ENCODE measurements at regions not wholly inside any gene's neighbourhood (a gene's known extent, or its start where the extent isn't known, plus 50 kb on each side); places are given as distances from the start of the nearest gene placed in this dataset.

GRCh38 chr4:187171706-187172339 lies 448.2 kb upstream of the FAT1 start:
- TF ChIP-seq CEBPB (IDR thresholded peaks at IDR 0.05) (no peak), NFIC (IDR thresholded peaks at IDR 0.05) (no peak), MAX (IDR thresholded peaks at IDR 0.05) (no peak), TCF12 (IDR thresholded peaks at IDR 0.05; ENCODE audit: low read depth) (no peak), CREB1 (IDR thresholded peaks at IDR 0.05; ENCODE audit: low read depth) (no peak), EGR1 (IDR thresholded peaks at IDR 0.05) (no peak), TEAD4 (IDR thresholded peaks at IDR 0.05) (no peak), ZBTB7A (IDR thresholded peaks at IDR 0.05; ENCODE audit: low read depth) (no peak)
- TF ChIP-seq, protein P1, sequence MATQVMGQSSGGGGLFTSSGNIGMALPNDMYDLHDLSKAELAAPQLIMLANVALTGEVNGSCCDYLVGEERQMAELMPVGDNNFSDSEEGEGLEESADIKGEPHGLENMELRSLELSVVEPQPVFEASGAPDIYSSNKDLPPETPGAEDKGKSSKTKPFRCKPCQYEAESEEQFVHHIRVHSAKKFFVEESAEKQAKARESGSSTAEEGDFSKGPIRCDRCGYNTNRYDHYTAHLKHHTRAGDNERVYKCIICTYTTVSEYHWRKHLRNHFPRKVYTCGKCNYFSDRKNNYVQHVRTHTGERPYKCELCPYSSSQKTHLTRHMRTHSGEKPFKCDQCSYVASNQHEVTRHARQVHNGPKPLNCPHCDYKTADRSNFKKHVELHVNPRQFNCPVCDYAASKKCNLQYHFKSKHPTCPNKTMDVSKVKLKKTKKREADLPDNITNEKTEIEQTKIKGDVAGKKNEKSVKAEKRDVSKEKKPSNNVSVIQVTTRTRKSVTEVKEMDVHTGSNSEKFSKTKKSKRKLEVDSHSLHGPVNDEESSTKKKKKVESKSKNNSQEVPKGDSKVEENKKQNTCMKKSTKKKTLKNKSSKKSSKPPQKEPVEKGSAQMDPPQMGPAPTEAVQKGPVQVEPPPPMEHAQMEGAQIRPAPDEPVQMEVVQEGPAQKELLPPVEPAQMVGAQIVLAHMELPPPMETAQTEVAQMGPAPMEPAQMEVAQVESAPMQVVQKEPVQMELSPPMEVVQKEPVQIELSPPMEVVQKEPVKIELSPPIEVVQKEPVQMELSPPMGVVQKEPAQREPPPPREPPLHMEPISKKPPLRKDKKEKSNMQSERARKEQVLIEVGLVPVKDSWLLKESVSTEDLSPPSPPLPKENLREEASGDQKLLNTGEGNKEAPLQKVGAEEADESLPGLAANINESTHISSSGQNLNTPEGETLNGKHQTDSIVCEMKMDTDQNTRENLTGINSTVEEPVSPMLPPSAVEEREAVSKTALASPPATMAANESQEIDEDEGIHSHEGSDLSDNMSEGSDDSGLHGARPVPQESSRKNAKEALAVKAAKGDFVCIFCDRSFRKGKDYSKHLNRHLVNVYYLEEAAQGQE (IDR thresholded peaks at IDR 0.05; ENCODE audit: low read depth), result no peak

DNA sequence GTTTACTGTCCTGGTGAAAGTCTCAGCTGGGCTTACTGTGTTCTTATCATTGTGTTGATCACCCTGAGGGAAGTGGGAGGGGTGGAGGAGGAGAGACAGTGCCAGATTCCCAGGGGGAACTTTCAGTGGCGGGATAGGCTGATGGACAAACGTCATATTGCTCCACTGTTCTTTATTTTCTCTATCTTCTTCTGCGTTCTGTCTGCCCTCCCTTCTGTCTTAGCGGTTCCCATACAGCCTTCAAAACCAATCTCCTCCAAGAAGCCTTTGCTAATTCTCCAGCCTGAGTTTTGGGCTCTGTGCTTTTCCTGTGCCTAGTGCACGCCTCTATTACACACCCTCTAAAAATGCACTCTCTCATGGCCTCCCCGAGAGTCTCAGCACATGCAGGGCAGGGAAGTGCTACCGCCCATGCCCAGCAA lies 448.7 kb upstream of the FAT1 start:
- TF ChIP-seq FOXM1 (IDR thresholded peaks at IDR 0.05; ENCODE audit: borderline replicate concordance, low read depth), result no peak
- no peak for TF ChIP-seq EP300 (IDR thresholded peaks at IDR 0.05; ENCODE audit: borderline replicate concordance)
- TF ChIP-seq TEAD4 (IDR thresholded peaks at IDR 0.05), result no peak
- TF ChIP-seq TCF12 (IDR thresholded peaks at IDR 0.05; ENCODE audit: low read depth), result no peak
- TF ChIP-seq EGR1 (IDR thresholded peaks at IDR 0.05), result no peak
- TF ChIP-seq NFIC (IDR thresholded peaks at IDR 0.05), result no peak
- no peak for TF ChIP-seq MAX (IDR thresholded peaks at IDR 0.05)
- TF ChIP-seq TAF1 (IDR thresholded peaks at IDR 0.05; ENCODE audit: low read depth), result no peak
- TF ChIP-seq, protein P1 (IDR thresholded peaks at IDR 0.05; ENCODE audit: low read depth), result no peak
- TF ChIP-seq, protein P2, sequence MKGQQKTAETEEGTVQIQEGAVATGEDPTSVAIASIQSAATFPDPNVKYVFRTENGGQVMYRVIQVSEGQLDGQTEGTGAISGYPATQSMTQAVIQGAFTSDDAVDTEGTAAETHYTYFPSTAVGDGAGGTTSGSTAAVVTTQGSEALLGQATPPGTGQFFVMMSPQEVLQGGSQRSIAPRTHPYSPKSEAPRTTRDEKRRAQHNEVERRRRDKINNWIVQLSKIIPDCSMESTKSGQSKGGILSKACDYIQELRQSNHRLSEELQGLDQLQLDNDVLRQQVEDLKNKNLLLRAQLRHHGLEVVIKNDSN (IDR thresholded peaks at IDR 0.05), result no peak
- TF ChIP-seq ZBTB7A (IDR thresholded peaks at IDR 0.05; ENCODE audit: low read depth), result no peak
- TF ChIP-seq RAD21 (IDR thresholded peaks at IDR 0.05; ENCODE audit: low read depth), result no peak
- no peak for TF ChIP-seq CREB1 (IDR thresholded peaks at IDR 0.05; ENCODE audit: low read depth)
- no peak for TF ChIP-seq CEBPB (IDR thresholded peaks at IDR 0.05)
- no peak for TF ChIP-seq YY1 (IDR thresholded peaks at IDR 0.05; ENCODE audit: low read depth)

DNA sequence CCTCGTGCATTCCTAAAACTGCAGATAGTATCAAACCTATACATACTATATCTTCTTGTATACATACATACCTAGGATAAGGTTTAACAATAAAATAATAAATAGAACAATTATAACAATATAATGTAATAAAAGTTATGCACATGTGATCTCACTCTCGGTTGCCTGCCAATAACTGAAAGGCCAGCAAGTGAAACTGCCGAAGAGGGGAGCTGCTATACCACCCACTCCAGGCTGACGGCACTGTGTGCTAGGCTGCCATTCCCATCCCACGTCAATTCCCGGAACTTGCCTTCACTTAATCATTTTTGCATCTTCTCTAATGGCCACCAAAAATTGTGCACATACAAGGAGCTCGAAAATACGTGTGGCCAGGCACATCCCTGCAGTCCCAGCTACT lies 451.1 kb upstream of the FAT1 start:
- no peak for TF ChIP-seq MAX (IDR thresholded peaks at IDR 0.05)
- TF ChIP-seq EP300 (IDR thresholded peaks at IDR 0.05; ENCODE audit: borderline replicate concordance), result no peak
- TF ChIP-seq FOXM1 (IDR thresholded peaks at IDR 0.05; ENCODE audit: borderline replicate concordance, low read depth), result no peak
- no peak for TF ChIP-seq TEAD4 (IDR thresholded peaks at IDR 0.05)
- TF ChIP-seq, protein P1 (IDR thresholded peaks at IDR 0.05; ENCODE audit: low read depth), result no peak
- no peak for TF ChIP-seq RAD21 (IDR thresholded peaks at IDR 0.05; ENCODE audit: low read depth)
- TF ChIP-seq CEBPB (IDR thresholded peaks at IDR 0.05), result no peak
- no peak for TF ChIP-seq CREB1 (IDR thresholded peaks at IDR 0.05; ENCODE audit: low read depth)
- TF ChIP-seq, protein P2 (IDR thresholded peaks at IDR 0.05), result no peak
- no peak for TF ChIP-seq YY1 (IDR thresholded peaks at IDR 0.05; ENCODE audit: low read depth)

- TF ChIP-seq TAF1 (IDR thresholded peaks at IDR 0.05; ENCODE audit: low read depth), result no peak
- TF ChIP-seq, protein P1 (IDR thresholded peaks at IDR 0.05; ENCODE audit: low read depth), result no peak
- no peak for TF ChIP-seq YY1 (IDR thresholded peaks at IDR 0.05; ENCODE audit: low read depth)
- TF ChIP-seq TEAD4 (IDR thresholded peaks at IDR 0.05), result no peak
- no peak for TF ChIP-seq RAD21 (IDR thresholded peaks at IDR 0.05; ENCODE audit: low read depth)
- no peak for TF ChIP-seq CREB1 (IDR thresholded peaks at IDR 0.05; ENCODE audit: low read depth)
- no peak for TF ChIP-seq EP300 (IDR thresholded peaks at IDR 0.05; ENCODE audit: borderline replicate concordance)
- TF ChIP-seq FOXM1 (IDR thresholded peaks at IDR 0.05; ENCODE audit: borderline replicate concordance, low read depth), result no peak
- no peak for TF ChIP-seq MAX (IDR thresholded peaks at IDR 0.05)
- no peak for TF ChIP-seq CEBPB (IDR thresholded peaks at IDR 0.05)
- no peak for TF ChIP-seq TCF12 (IDR thresholded peaks at IDR 0.05; ENCODE audit: low read depth)
- TF ChIP-seq, protein P2 (IDR thresholded peaks at IDR 0.05), result no peak
Measured at GRCh38 chr4:187175197-187175596, 451.5 kb upstream of the FAT1 start.

Measured in Ishikawa (cell line).